NOMO-1 (cell line): ENCODE measurements at regions not wholly inside any gene's neighbourhood (a gene's known extent, or its start where the extent isn't known, plus 50 kb on each side); places are given as distances from the start of the nearest gene placed in this dataset.
"Not testable (repeated sequence)": the region's sequence is repeated elsewhere in the genome, so short reads cannot be mapped to it uniquely, and the experiment has no call there.

Source experiments
- DNase-seq, 2 experiments: peaks; one replicate each; lab custom pipeline; 2025; ENCODE audit not compliant: unreplicated experiment in 2 of 2; lab: John Stamatoyannopoulos, UW

GRCh38 chr4:75194180-75194579 lies 261.3 kb downstream of the PARM1 start:
- DNase-seq: no peak

- DNase-seq: not testable (repeated sequence)
These were observed 259.3 kb downstream of the PARM1 start for GRCh38 chr4:75192182-75192581.

GRCh38 chr4:75189711-75190335 lies 256.9 kb downstream of the PARM1 start:
- DNase-seq: no peak

GRCh38 chr4:75180790-75181776 lies 248.2 kb downstream of the PARM1 start:
- DNase-seq: peak in 1 of 2 experiments; percentile 18

GRCh38 chr4:75180217-75180616 lies 247.3 kb downstream of the PARM1 start:
- DNase-seq: no peak

- no peak for DNase-seq
These were observed 246.6 kb downstream of the PARM1 start for GRCh38 chr4:75179510-75179909.

- no peak for DNase-seq
These were observed 239.6 kb downstream of the PARM1 start for GRCh38 chr4:75172551-75172950.

- DNase-seq: no peak
These were observed 236.5 kb downstream of the PARM1 start for GRCh38 chr4:75169427-75169826.

- DNase-seq: no peak
These were observed 236.1 kb downstream of the PARM1 start for GRCh38 chr4:75169020-75169419.

- DNase-seq: no peak
These were observed 235.6 kb downstream of the PARM1 start for GRCh38 chr4:75168548-75168947.

GRCh38 chr4:75165100-75165499 lies 232.2 kb downstream of the PARM1 start:
- DNase-seq: not testable (repeated sequence)

- peak; percentile 39 to 76 for DNase-seq
These were observed 225.5 kb downstream of the PARM1 start for GRCh38 chr4:75158451-75158850.

GRCh38 chr4:75154994-75155393 lies 222.1 kb downstream of the PARM1 start:
- no peak for DNase-seq

- no peak for DNase-seq
These were observed 213.3 kb downstream of the PARM1 start for GRCh38 chr4:75146223-75146622.

- DNase-seq: no peak
These were observed 211.6 kb downstream of the PARM1 start for GRCh38 chr4:75144475-75144874.

GRCh38 chr4:75142850-75143249 lies 209.9 kb downstream of the PARM1 start:
- DNase-seq: peak; percentile 13 to 15

GRCh38 chr4:75142382-75142781 lies 209.5 kb downstream of the PARM1 start:
- DNase-seq: no peak

- DNase-seq: no peak
These were observed 208.2 kb downstream of the PARM1 start for GRCh38 chr4:75141162-75141561.

- no peak for DNase-seq
These were observed 204.4 kb downstream of the PARM1 start for GRCh38 chr4:75137302-75137701.

- no peak for DNase-seq
These were observed 202.3 kb downstream of the PARM1 start for GRCh38 chr4:75135068-75135825.

- not testable (repeated sequence) for DNase-seq
These were observed 194.0 kb downstream of the PARM1 start for GRCh38 chr4:75126870-75127269.
